ENCODE measurements at regions not wholly inside any gene's neighbourhood (a gene's known extent, or its start where the extent isn't known, plus 50 kb on each side); places are given as distances from the start of the nearest gene placed in this dataset.

- CTCF ChIA-PET = no interaction called here
- no peak for TF ChIP-seq CTCF (IDR thresholded peaks at IDR 0.05)
- DNase-seq = no peak
- intact Hi-C loops (cut with DNase I, micrococcal nuclease) = no loop called here
- Mint-ChIP-seq H3K4me3 (no peak overlapping the region), H3K36me3 (ENCODE audit: low read depth) (no peaks in the 10 kb centered on the region), H3K27ac (no peak overlapping the region), H3K9me3 (no peaks in the 10 kb centered on the region), H3K4me1 (ENCODE audit: low read depth) (peaks cover 1% of the 10 kb centered on the region), H3K27me3 (no peaks in the 10 kb centered on the region)
- POLR2A ChIA-PET = no interaction called here
- peaks cover 5% of the 10 kb centered on the region for H3K4me1 ChIP-seq (ENCODE audit: insufficient read depth, low read length)
- no peak overlapping the region for H3K4me3 ChIP-seq (ENCODE audit: low read length)
- no peaks in the 10 kb centered on the region for H3K36me3 ChIP-seq (ENCODE audit: insufficient read depth, low read length)
- H3K27me3 ChIP-seq (ENCODE audit: control insufficient read depth in 1 of 2, insufficient read depth in 2 of 2, low read length in 2 of 2) = no peaks in the 10 kb centered on the region
- no peak for ATAC-seq (ENCODE audit: poor library complexity)
- no peak overlapping the region for H3K27ac ChIP-seq (ENCODE audit: low read depth in 1 of 2, low read length in 2 of 2)
- no peaks in the 10 kb centered on the region for H3K9me3 ChIP-seq (ENCODE audit: control insufficient read depth in 1 of 2, insufficient read depth in 1 of 2, low read length in 2 of 2)
These were observed 73.2 kb upstream of the EGLN3 start for GRCh38 chr14:34023824-34024767.

- Mint-ChIP-seq H3K27me3 (no peaks in the 10 kb centered on the region), H3K36me3 (ENCODE audit: low read depth) (no peaks in the 10 kb centered on the region), H3K4me3 (no peak overlapping the region), H3K4me1 (ENCODE audit: low read depth) (peaks cover 14% of the 10 kb centered on the region), H3K9me3 (no peaks in the 10 kb centered on the region), H3K27ac (no peak overlapping the region)
- no peak for DNase-seq
- no peak for TF ChIP-seq CTCF (IDR thresholded peaks at IDR 0.05)
- CTCF ChIA-PET = no interaction called here
- intact Hi-C loops (cut with DNase I, micrococcal nuclease) = no loop called here
- Histone ChIP-seq H3K9me3 (ENCODE audit: control insufficient read depth in 1 of 2, insufficient read depth in 1 of 2, low read length in 2 of 2) (no peaks in the 10 kb centered on the region), H3K27ac (ENCODE audit: low read depth in 1 of 2, low read length in 2 of 2) (no peak overlapping the region), H3K36me3 (ENCODE audit: insufficient read depth, low read length) (no peaks in the 10 kb centered on the region), H3K4me1 (ENCODE audit: insufficient read depth, low read length) (peaks cover 7% of the 10 kb centered on the region), H3K27me3 (ENCODE audit: control insufficient read depth in 1 of 2, insufficient read depth in 2 of 2, low read length in 2 of 2) (no peaks in the 10 kb centered on the region), H3K4me3 (ENCODE audit: low read length) (no peak overlapping the region)
- POLR2A ChIA-PET = no interaction called here
- ATAC-seq (ENCODE audit: poor library complexity) = no peak
These were observed 70.2 kb upstream of the EGLN3 start for GRCh38 chr14:34021096-34021495.

GRCh38 chr14:34020014-34020413, 69.1 kb upstream of the EGLN3 start:
- ChIA-PET CTCF (no interaction called here), POLR2A (interaction anchor here (1.3 to 1.5 kb wide), 2 partner anchors 33 to 40 kb away, joined by 3 to 7 read pairs; no protein-coding TSS in a partner anchor)
- Histone ChIP-seq H3K27ac (ENCODE audit: low read depth in 1 of 2, low read length in 2 of 2) (no peak overlapping the region), H3K4me1 (ENCODE audit: insufficient read depth, low read length) (peaks cover 7% of the 10 kb centered on the region), H3K36me3 (ENCODE audit: insufficient read depth, low read length) (no peaks in the 10 kb centered on the region), H3K9me3 (ENCODE audit: control insufficient read depth in 1 of 2, insufficient read depth in 1 of 2, low read length in 2 of 2) (no peaks in the 10 kb centered on the region), H3K4me3 (ENCODE audit: low read length) (no peak overlapping the region), H3K27me3 (ENCODE audit: control insufficient read depth in 1 of 2, insufficient read depth in 2 of 2, low read length in 2 of 2) (no peaks in the 10 kb centered on the region)
- H3K27ac Mint-ChIP-seq = no peak overlapping the region
- no peaks in the 10 kb centered on the region for H3K9me3 Mint-ChIP-seq
- no peak for TF ChIP-seq CTCF (IDR thresholded peaks at IDR 0.05)
- H3K36me3 Mint-ChIP-seq (ENCODE audit: low read depth) = no peaks in the 10 kb centered on the region
- H3K4me3 Mint-ChIP-seq = no peak overlapping the region
- H3K27me3 Mint-ChIP-seq = no peaks in the 10 kb centered on the region
- H3K4me1 Mint-ChIP-seq (ENCODE audit: low read depth) = peaks cover 14% of the 10 kb centered on the region
- intact Hi-C loops (cut with DNase I, micrococcal nuclease) = no loop called here
- no peak for DNase-seq
- ATAC-seq (ENCODE audit: poor library complexity) = no peak
